Progenitor cell of endocrine pancreas (in vitro differentiated cells): ENCODE measurements at regions not wholly inside any gene's neighbourhood (a gene's known extent, or its start where the extent isn't known, plus 50 kb on each side); places are given as distances from the start of the nearest gene placed in this dataset.
"Not testable (repeated sequence)": the region's sequence is repeated elsewhere in the genome, so short reads cannot be mapped to it uniquely, and the experiment has no call there.

Experiments used
- DNase-seq: peaks from one replicate; pipeline ENCODE4 v3.0.0; 2021; ENCODE audit warnings: low spot score; ENCODE audit not compliant: unreplicated experiment
- H3K27ac Mint-ChIP-seq: 2 replicates; pipeline ENCODE4 v1.8.0; 2021; ENCODE audit warnings: mild to moderate bottlenecking, moderate library complexity, mixed read lengths
- H3K27me3 Mint-ChIP-seq: 2 replicates; pipeline ENCODE4 v1.8.0; 2021; ENCODE audit warnings: mixed read lengths
- H3K36me3 Mint-ChIP-seq: 2 replicates; pipeline ENCODE4 v1.8.0; 2022; ENCODE audit warnings: mixed read lengths; ENCODE audit not compliant: insufficient read depth
- H3K4me1 Mint-ChIP-seq: 2 replicates; pipeline ENCODE4 v1.8.0; 2021; ENCODE audit warnings: low read depth, mixed read lengths
- H3K4me3 Mint-ChIP-seq: 2 replicates; pipeline ENCODE4 v1.8.0; 2021; ENCODE audit warnings: low read depth, mild to moderate bottlenecking, moderate library complexity, mixed read lengths
- H3K9me3 Mint-ChIP-seq: 2 replicates; pipeline ENCODE4 v1.8.0; 2021; ENCODE audit warnings: low read depth, mixed read lengths
- TF ChIP-seq, protein P1 (sequence below): fragments of 200-600 bp; sonication (generic); IDR thresholded peaks from one replicate; pipeline ENCODE4 v1.5.0; 2021; ENCODE audit warnings: antibody characterized with exemption, mild to moderate bottlenecking; ENCODE audit not compliant: unreplicated experiment

DNA sequence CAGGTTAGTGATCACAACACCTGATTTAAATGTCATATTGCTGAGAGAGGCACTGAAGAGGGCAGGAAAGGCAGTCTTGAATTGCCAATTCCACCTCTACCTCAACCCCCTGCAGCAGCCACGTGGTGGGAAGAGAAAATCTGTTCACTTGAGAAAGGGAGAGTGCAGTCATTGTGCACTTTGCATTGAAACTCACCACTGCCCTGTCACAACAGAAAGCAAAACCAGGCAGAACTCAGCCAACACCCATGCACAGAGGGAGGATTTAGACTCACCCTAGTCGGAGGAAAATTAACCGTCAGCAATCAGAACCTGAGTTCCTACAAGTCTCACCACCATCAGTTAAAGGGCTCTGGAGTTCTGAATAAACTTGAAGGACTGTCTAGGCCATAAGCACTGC, 1040.2 kb downstream of the HACE1 start:
- DNase-seq: no peak
- H3K4me1 Mint-ChIP-seq: peaks cover 3% of the 10 kb centered on the region
- H3K9me3 Mint-ChIP-seq: no peaks in the 10 kb centered on the region
- H3K27ac Mint-ChIP-seq: no peak overlapping the region
- TF ChIP-seq, protein P1, sequence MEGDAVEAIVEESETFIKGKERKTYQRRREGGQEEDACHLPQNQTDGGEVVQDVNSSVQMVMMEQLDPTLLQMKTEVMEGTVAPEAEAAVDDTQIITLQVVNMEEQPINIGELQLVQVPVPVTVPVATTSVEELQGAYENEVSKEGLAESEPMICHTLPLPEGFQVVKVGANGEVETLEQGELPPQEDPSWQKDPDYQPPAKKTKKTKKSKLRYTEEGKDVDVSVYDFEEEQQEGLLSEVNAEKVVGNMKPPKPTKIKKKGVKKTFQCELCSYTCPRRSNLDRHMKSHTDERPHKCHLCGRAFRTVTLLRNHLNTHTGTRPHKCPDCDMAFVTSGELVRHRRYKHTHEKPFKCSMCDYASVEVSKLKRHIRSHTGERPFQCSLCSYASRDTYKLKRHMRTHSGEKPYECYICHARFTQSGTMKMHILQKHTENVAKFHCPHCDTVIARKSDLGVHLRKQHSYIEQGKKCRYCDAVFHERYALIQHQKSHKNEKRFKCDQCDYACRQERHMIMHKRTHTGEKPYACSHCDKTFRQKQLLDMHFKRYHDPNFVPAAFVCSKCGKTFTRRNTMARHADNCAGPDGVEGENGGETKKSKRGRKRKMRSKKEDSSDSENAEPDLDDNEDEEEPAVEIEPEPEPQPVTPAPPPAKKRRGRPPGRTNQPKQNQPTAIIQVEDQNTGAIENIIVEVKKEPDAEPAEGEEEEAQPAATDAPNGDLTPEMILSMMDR: no peak
- H3K36me3 Mint-ChIP-seq: no peaks in the 10 kb centered on the region
- no peaks in the 10 kb centered on the region for H3K27me3 Mint-ChIP-seq
- H3K4me3 Mint-ChIP-seq: no peak overlapping the region

DNA sequence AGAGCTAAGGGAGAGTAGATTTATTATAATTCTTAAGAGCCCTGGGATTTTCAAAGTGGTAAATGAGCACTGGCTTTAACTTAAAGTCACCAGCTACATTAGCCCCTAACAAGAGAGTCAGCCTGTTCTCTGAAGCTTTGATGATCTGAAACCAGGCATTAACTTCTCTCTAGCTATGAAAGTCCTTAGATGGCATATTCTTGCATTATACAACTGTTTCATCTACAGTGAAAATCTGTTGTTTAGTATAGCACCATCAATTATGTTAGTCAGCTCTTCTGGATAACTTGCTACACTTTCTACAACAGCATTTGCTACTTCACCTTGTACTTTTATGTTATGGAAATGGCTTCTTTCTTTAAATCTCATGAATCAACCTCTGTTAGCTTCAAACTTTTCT, 1046.7 kb downstream of the HACE1 start:
- TF ChIP-seq, protein P1: no peak
- H3K27me3 Mint-ChIP-seq: no peaks in the 10 kb centered on the region
- peaks cover 3% of the 10 kb centered on the region for H3K4me1 Mint-ChIP-seq
- H3K27ac Mint-ChIP-seq: no peak overlapping the region
- H3K9me3 Mint-ChIP-seq: no peaks in the 10 kb centered on the region
- no peak overlapping the region for H3K4me3 Mint-ChIP-seq
- no peak for DNase-seq
- no peaks in the 10 kb centered on the region for H3K36me3 Mint-ChIP-seq

DNA sequence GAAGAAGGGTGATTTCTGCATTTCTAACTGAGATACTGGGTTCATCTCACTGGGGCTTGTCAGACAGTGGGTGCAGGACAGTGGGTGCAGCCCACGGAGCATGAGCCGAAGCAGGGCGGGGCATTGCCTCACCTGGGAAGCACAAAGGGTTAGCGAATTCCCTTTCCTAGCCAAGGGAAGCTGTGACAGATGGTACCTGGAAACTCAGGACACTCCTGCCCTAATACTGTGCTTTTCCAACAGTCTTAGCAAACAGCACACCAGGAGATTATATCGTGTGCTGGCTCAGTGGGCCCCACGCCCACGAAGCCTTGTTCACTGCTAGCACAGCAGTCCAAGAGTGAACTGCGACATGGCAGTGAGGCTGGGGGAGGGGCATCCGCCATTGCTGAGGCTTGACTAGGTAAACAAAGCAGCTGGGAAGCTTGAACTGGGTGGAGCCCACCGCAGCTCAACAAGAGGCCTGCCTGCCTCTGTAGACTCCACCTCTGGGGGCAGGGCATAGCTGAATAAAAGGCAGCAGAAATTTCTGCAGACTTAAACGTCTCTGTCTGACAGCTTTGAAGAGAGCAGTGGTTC, 1057.7 kb downstream of the HACE1 start:
- H3K27ac Mint-ChIP-seq, H3K27me3 Mint-ChIP-seq: not testable (repeated sequence)

DNA sequence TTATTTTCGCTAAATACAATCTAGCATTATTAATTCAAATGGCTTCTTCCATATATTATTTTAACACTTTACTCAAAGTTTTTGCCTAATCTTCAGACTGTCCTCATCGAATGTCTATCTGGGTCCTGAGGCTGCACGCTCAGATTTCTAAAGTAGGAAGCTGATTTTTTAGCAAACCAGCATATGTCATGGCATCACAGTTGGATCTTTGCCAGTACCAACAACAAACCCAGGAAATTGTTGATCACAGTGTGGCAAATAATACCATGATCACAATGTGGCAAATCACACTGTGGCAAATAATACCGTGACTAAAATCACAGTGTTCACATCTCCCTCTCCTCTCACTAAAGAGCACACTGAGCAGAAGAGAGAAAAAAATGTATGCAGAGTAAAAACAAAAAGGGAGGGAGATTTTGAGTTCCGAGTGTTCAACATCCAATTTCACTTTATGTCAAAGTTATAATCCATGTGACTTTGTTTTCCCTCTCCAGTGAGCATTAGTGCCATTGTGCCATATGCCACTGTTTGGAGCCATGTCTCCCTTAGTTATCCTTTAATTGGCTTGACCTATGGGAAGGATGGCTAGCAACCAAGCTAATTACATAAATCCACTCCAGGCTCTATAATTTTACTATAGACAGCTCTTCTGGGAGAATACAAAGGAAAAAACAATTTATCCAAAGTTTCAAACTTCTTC, 1059.6 kb downstream of the HACE1 start:
- DNase-seq: no peak
- H3K9me3 Mint-ChIP-seq: peaks cover 7% of the 10 kb centered on the region
- no peaks in the 10 kb centered on the region for H3K27me3 Mint-ChIP-seq
- no peak overlapping the region for H3K4me3 Mint-ChIP-seq
- no peak overlapping the region for H3K27ac Mint-ChIP-seq
- TF ChIP-seq, protein P1: no peak
- no peaks in the 10 kb centered on the region for H3K36me3 Mint-ChIP-seq
- peaks cover 10% of the 10 kb centered on the region for H3K4me1 Mint-ChIP-seq

More for the DNA sequence above, 1057.7 kb downstream of the HACE1 start:
- not testable (repeated sequence) for DNase-seq, H3K4me3 Mint-ChIP-seq, H3K36me3 Mint-ChIP-seq, H3K4me1 Mint-ChIP-seq, H3K9me3 Mint-ChIP-seq

DNA sequence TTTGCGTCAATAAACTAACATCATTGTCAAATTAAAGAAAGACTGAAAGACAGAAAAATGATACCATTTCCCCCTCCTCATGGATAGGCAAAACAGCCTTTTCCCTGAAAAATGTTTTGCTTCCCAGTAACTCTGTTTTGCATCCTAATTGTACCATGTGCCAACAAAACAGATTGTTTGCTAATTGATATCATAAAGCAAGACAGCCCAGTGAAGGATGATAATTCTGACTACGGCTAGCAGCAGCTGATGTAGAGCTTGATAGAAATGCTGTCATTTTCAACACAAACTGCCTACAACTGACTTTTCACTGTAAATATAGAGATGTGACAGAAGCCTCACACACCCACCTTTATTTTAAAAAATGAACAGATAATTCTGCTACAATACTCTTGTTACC, 1061.6 kb downstream of the HACE1 start:
- Mint-ChIP-seq H3K27me3 (no peaks in the 10 kb centered on the region), H3K36me3 (no peaks in the 10 kb centered on the region), H3K27ac (no peak overlapping the region), H3K4me1 (peaks cover 6% of the 10 kb centered on the region), H3K4me3 (no peak overlapping the region), H3K9me3 (peaks cover 12% of the 10 kb centered on the region)
- TF ChIP-seq, protein P1: no peak
- no peak for DNase-seq

DNA sequence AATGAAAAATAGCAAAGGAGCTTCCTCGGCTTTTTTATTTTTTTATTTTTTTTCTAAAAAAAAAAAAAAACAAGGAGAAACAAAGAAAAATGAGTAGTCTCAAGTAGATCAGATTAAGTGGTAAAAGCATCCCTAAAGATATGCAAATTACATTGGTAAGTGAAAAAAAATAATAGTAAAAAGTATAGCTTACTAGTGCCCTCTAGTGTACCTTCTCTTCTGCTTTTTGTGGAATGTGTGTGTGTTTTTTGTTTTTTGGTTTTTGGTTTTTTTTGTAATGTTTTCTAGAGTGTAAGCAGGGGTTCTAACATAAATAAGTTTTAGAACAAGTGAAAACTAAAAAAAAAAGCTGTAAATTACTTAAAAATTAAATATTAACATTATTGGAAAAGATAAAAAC, 1062.0 kb downstream of the HACE1 start:
- H3K27me3 Mint-ChIP-seq: no peaks in the 10 kb centered on the region
- H3K4me3 Mint-ChIP-seq: no peak overlapping the region
- TF ChIP-seq, protein P1: peak; percentile 69
- no peak for DNase-seq
- H3K27ac Mint-ChIP-seq: no peak overlapping the region
- H3K9me3 Mint-ChIP-seq: peaks cover 8% of the 10 kb centered on the region
- H3K4me1 Mint-ChIP-seq: peaks cover 6% of the 10 kb centered on the region
- H3K36me3 Mint-ChIP-seq: no peaks in the 10 kb centered on the region
